ENCODE measurements at regions not wholly inside any gene's neighbourhood (a gene's known extent, or its start where the extent isn't known, plus 50 kb on each side); places are given as distances from the start of the nearest gene placed in this dataset.

DNA sequence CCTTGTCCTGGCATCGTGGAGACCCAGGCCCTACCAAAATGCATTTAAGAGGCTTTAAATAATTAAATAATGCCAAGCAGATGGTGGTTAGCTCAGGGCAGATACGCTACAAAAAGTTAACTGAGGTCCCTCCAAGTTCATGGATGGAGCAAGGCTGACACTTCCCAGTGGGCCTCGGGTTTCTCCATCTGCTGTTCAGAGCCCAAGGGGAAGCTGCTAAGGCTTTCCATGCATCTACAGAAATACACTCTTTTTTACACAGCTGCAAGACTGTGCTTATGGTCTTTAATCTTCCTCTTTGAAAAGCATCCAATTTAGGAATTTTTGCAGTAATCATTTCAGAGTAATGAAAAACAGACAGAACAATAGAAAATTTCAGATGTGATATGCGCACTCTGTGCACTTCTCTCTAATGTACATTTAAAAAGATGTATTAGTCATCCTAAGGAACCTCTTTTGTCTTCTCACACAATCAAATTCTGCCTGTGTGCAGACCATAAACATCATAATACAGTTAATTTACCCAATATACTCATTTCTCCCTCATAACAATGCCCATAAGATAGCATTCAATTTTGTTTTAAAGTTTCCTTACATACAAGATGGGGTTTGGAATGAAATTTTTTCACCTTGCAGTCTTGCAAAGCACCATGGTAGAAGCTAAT, 173.2 kb upstream of the ATP1B1 start:
- Histone ChIP-seq H3K27ac (no peak overlapping the region), H3K4me1 (ENCODE audit: insufficient read depth) (no peaks in the 10 kb centered on the region), H3K27me3 (no peaks in the 10 kb centered on the region), H3K9me3 (no peaks in the 10 kb centered on the region), H3K36me3 (no peaks in the 10 kb centered on the region), H3K4me3 (no peak overlapping the region)
- TF ChIP-seq EP300 (IDR thresholded peaks at IDR 0.05) (no peak), CTCF (IDR thresholded peaks at IDR 0.05) (no peak), POLR2A (IDR thresholded peaks at IDR 0.05) (no peak)
- intact Hi-C loops (cut with DNase I), result no loop called here
- 65 to 68% (median 66%) methylated on average over 4 of the region's 4 CpGs for WGBS, 3 donors
- DNase-seq, result no peak

DNA sequence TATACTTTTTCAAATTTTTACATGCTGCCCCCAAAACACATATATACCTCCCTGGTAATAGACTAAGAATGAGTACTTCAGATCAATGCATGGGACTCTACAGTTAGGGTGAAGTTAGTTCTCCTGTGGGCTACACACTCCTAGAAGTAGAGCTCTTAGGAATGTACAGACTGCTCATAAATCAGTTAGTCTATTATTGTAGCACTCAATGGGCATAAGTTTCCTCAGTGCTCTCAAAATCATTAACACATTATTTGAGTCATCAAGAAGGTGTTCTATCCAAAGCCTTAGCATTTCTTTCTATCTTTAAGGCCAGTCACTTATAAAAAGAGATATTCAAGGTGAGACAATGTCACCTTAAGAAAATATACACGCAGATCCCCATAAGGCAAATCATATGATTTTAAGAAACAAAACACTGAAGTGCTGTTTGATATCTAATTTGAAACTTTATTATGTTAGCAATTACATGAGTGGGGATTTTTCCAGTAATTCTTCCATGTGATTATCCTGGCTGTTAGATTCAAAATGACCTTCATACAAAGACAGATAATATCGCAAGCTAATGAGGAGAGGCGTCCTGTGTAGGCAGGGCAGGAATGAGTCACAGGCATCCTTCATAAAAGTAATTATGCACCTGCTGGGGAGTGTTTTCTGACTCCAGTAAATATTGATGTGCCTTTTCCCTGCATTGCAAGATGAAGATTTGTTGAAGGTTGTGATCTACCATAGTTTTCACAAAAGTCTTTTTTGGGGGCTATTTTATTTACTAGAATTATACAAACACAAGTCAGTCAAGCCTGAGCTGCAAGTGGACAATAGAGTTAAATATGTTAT, 167.2 kb upstream of the ATP1B1 start:
- H3K27ac ChIP-seq, result no peak overlapping the region
- TF ChIP-seq CTCF (IDR thresholded peaks at IDR 0.05), result no peak
- no peak for TF ChIP-seq POLR2A (IDR thresholded peaks at IDR 0.05)
- TF ChIP-seq EP300 (IDR thresholded peaks at IDR 0.05), result no peak
- H3K27me3 ChIP-seq, result no peaks in the 10 kb centered on the region
- no peaks in the 10 kb centered on the region for H3K9me3 ChIP-seq
- intact Hi-C loops (cut with DNase I), result no loop called here
- no peaks in the 10 kb centered on the region for H3K36me3 ChIP-seq
- 7 to 24% (median 10%) methylated on average over 3 of the region's 3 CpGs for WGBS, 3 donors
- no peak for DNase-seq
- H3K4me1 ChIP-seq (ENCODE audit: insufficient read depth), result no peaks in the 10 kb centered on the region
- H3K4me3 ChIP-seq, result no peak overlapping the region

DNA sequence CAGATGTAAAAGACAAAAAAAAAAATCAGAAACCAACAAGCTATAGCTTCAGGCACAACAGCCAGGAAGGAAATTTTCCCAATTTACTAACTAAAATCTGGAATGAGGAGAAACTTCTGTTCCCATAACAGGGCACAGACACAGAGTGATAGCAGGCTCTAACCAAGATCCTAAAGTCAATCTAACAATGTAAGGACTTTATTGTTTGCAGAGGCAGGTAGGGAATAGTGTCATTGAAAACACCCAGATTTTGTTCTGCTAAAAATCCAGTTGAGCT, 166.6 kb upstream of the ATP1B1 start:
- Histone ChIP-seq H3K4me3 (no peak overlapping the region), H3K9me3 (no peaks in the 10 kb centered on the region), H3K27me3 (no peaks in the 10 kb centered on the region), H3K36me3 (no peaks in the 10 kb centered on the region), H3K4me1 (ENCODE audit: insufficient read depth) (no peaks in the 10 kb centered on the region), H3K27ac (no peak overlapping the region)
- TF ChIP-seq CTCF (IDR thresholded peaks at IDR 0.05) (no peak), EP300 (IDR thresholded peaks at IDR 0.05) (no peak), POLR2A (IDR thresholded peaks at IDR 0.05) (no peak)
- no peak for DNase-seq
- intact Hi-C loops (cut with DNase I), result no loop called here

DNA sequence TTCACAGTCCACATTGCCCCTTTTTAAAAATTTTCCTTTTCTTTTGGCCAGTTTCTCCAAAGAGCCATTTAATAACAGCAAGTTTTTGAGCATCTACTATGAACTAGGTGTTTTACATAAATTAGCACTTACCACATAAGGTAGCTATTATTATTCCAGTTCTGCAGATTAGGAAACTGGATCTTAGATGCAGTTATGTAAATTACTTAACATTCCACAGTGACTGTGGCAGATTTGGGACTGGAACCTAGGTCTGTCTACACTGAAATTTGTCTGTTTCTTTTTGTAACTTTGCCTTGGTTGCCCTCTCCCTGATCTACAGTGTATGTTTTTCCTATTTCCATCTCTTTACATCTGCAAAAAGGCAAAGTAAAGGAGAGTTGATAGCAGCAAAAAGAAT, 164.8 kb upstream of the ATP1B1 start:
- no peak for DNase-seq
- intact Hi-C loops (cut with DNase I), result no loop called here
- no peak overlapping the region for H3K27ac ChIP-seq
- peaks cover 3% of the 10 kb centered on the region for H3K4me1 ChIP-seq (ENCODE audit: insufficient read depth)
- H3K36me3 ChIP-seq, result no peaks in the 10 kb centered on the region
- no peak overlapping the region for H3K4me3 ChIP-seq
- TF ChIP-seq CTCF (IDR thresholded peaks at IDR 0.05) (no peak), POLR2A (IDR thresholded peaks at IDR 0.05) (no peak), EP300 (IDR thresholded peaks at IDR 0.05) (no peak)
- H3K27me3 ChIP-seq, result no peaks in the 10 kb centered on the region
- H3K9me3 ChIP-seq, result no peaks in the 10 kb centered on the region

All from ovary (tissue), 7 donors.